MCF 10A (cell line): ENCODE measurements at regions not wholly inside any gene's neighbourhood (a gene's known extent, or its start where the extent isn't known, plus 50 kb on each side); places are given as distances from the start of the nearest gene placed in this dataset.

Experiments
- BruUV-seq: library from RNA; stranded (reverse); fragments of 400-500 nt; replicated peaks from 2 replicates; lab custom pipeline; 2021; lab: Mats Ljungman, UMichigan
- CTCF ChIA-PET: fragments of 300-600 bp; sonication (Branson Sonifier 250); formaldehyde crosslinking; extraction: SDS; loops from one replicate; lab custom pipeline; 2021; ENCODE audit warnings: antibody characterized with exemption, inconsistent platforms; lab: Yijun Ruan, JAX
- POLR2A ChIA-PET: fragments of 300-600, 350-650 bp; sonication (Branson Sonifier 250); formaldehyde crosslinking; extraction: SDS; loops from one replicate; lab custom pipeline; 2020; ENCODE audit warnings: antibody characterized with exemption, inconsistent platforms; lab: Yijun Ruan, JAX
- DNase-seq: peaks from one replicate; pipeline ENCODE4 v3.0.0-alpha.2; 2018; ENCODE audit not compliant: unreplicated experiment
- H3K27ac Mint-ChIP-seq: one replicate; pipeline ENCODE4 v1.8.0; 2022; ENCODE audit warnings: mild to moderate bottlenecking, low read depth, mixed read lengths; ENCODE audit not compliant: unreplicated experiment
- H3K27me3 Mint-ChIP-seq: one replicate; pipeline ENCODE4 v1.8.0; 2022; ENCODE audit warnings: mixed read lengths; ENCODE audit not compliant: insufficient read depth, unreplicated experiment
- H3K36me3 Mint-ChIP-seq: one replicate; pipeline ENCODE4 v1.8.0; 2022; ENCODE audit warnings: mild to moderate bottlenecking, moderate library complexity, mixed read lengths; ENCODE audit not compliant: insufficient read depth, unreplicated experiment
- H3K4me1 Mint-ChIP-seq: one replicate; pipeline ENCODE4 v1.8.0; 2022; ENCODE audit warnings: mixed read lengths; ENCODE audit not compliant: insufficient read depth, unreplicated experiment
- H3K4me3 Mint-ChIP-seq: one replicate; pipeline ENCODE4 v1.8.0; 2022; ENCODE audit warnings: mild to moderate bottlenecking, moderate library complexity, mixed read lengths; ENCODE audit not compliant: unreplicated experiment
- H3K9me3 Mint-ChIP-seq: one replicate; pipeline ENCODE4 v1.8.0; 2022; ENCODE audit warnings: mixed read lengths; ENCODE audit not compliant: unreplicated experiment
- intact Hi-C: fragments of 100-400 bp; cut with micrococcal nuclease; formaldehyde crosslinking; loops from 2 replicates; pipeline ENCODE4 v1.14.1; 2022
- TF ChIP-seq, protein P1 (sequence below): fragments of 200-600 bp; IDR thresholded peaks from one replicate; pipeline ENCODE4 v1.8.0; 2022; ENCODE audit warnings: antibody characterized with exemption, mild to moderate bottlenecking; ENCODE audit not compliant: unreplicated experiment

DNA sequence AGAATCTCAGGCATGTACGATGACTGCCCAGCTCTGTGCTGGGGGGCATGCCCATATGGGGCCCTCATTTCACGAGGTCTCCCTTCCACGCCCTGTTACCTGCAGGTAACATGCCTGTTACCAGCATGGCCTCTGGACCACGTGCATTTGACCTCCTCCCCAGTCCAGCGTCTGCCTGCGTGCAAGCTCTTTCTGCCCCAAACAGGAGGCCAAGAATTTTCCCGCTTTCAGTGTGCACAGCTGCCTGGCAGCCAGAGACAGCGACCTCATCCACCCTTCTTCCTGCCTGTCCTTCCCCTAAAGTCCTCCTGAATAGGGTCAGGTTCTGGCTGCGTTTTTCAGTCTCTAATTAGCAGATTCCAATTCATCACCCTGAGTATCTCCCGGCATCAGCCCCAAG is 306.5 kb upstream of the ZFHX3 start:
- H3K9me3 Mint-ChIP-seq = no peaks in the 10 kb centered on the region

DNA sequence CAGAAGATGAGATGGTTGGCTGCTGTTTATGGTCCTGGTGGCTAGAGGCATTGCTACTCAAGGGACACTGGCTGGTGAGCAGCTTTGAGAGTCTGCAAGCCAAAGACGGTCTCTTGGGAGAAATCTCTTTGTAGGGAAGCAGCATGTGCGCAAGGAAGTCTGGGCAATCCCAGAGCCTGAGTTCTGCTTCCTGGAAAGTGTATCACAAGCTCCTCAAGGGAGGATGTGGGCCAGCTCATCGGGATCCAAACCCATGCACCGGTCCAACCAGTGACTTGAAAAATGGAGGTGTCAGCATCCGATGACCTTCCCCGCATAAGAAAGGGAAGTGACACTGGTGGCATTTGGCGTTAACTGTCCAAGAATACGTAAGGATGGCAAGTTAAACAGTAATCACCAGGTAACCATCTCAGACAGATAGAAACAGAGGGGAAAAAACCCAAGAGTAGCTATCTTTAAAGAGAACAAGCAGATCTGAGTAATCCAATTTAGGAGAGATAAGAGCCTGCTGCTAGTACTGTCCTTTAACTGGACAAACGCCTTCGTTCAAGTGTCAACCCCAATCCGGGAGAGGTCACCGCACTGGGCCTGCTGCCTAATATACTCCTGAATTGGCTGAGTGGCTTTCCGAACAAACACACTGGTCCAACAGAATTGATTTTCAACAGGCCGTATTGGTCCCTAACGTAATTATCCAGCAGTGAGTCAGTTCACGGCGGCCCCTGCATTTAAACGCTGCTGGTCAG is 303.0 kb upstream of the ZFHX3 start:
- ChIA-PET CTCF (no interaction called here), POLR2A (no interaction called here)
- DNase-seq = no peak
- intact Hi-C loops = no loop called here
- BruUV-seq = no TSS peak
- TF ChIP-seq, protein P1, sequence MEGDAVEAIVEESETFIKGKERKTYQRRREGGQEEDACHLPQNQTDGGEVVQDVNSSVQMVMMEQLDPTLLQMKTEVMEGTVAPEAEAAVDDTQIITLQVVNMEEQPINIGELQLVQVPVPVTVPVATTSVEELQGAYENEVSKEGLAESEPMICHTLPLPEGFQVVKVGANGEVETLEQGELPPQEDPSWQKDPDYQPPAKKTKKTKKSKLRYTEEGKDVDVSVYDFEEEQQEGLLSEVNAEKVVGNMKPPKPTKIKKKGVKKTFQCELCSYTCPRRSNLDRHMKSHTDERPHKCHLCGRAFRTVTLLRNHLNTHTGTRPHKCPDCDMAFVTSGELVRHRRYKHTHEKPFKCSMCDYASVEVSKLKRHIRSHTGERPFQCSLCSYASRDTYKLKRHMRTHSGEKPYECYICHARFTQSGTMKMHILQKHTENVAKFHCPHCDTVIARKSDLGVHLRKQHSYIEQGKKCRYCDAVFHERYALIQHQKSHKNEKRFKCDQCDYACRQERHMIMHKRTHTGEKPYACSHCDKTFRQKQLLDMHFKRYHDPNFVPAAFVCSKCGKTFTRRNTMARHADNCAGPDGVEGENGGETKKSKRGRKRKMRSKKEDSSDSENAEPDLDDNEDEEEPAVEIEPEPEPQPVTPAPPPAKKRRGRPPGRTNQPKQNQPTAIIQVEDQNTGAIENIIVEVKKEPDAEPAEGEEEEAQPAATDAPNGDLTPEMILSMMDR = no peak
- no peak overlapping the region for H3K27ac Mint-ChIP-seq
- no peaks in the 10 kb centered on the region for H3K9me3 Mint-ChIP-seq
- H3K27me3 Mint-ChIP-seq = peaks cover 97% of the 10 kb centered on the region
- no peaks in the 10 kb centered on the region for H3K36me3 Mint-ChIP-seq
- no peaks in the 10 kb centered on the region for H3K4me1 Mint-ChIP-seq
- no peak overlapping the region for H3K4me3 Mint-ChIP-seq

More for the DNA sequence above, 306.5 kb upstream of the ZFHX3 start:
- intact Hi-C loops = no loop called here
- Mint-ChIP-seq H3K36me3 (no peaks in the 10 kb centered on the region), H3K27ac (no peak overlapping the region), H3K27me3 (peaks cover 84% of the 10 kb centered on the region), H3K4me1 (no peaks in the 10 kb centered on the region), H3K4me3 (no peak overlapping the region)
- ChIA-PET POLR2A (no interaction called here), CTCF (interaction anchor here (0.9 kb wide), 1 partner anchor 17 kb away, joined by 3 read pairs; no protein-coding TSS in a partner anchor)
- no peak for DNase-seq
- no TSS peak for BruUV-seq
- TF ChIP-seq, protein P1 = no peak

DNA sequence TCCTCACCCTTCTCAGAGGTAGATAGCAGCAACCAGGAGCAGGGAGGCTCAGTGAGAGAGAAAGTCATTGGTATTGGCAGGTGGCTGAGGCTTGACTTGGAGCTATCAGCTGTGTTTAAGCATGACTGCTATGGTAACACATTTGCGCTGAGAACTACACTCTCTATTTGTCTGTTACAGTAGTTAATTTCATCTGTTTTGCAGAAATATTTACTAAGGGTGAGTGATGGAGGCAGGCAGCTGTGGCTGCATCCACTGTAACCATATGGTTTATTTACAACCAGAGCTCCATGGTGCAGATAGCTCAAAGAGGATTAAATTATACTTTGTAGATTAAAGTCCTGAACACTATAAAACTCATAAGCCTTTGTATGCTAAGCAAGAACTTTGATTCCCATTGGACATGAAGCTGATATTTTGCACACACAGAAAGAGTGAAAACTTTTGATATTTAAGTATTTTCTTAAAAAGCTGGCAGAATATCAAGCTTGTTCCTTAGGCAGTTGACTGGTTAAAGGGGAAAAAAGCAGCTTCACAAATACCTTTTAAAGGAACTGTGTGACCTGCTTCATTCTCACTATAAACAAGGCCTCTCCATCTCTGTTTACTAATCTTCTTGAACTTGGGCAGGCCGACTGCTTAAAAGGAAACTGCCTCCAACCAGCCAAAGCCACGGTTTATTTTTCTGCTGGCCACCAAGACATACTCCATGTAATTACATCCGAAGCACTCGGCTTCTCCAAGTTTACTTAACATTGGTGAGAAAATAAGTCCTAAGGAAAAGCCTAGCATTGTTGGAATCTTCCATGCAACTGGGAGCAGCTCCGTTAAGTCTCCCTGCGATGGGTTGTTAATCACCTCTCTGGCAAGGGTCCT is 299.8 kb upstream of the ZFHX3 start:
- ChIA-PET CTCF (no interaction called here), POLR2A (no interaction called here)
- Mint-ChIP-seq H3K36me3 (no peaks in the 10 kb centered on the region), H3K27me3 (peaks cover 72% of the 10 kb centered on the region), H3K27ac (no peak overlapping the region), H3K4me1 (no peaks in the 10 kb centered on the region), H3K9me3 (no peaks in the 10 kb centered on the region), H3K4me3 (no peak overlapping the region)
- intact Hi-C loops = no loop called here
- TF ChIP-seq, protein P1 = no peak
- BruUV-seq = no TSS peak
- DNase-seq = no peak

DNA sequence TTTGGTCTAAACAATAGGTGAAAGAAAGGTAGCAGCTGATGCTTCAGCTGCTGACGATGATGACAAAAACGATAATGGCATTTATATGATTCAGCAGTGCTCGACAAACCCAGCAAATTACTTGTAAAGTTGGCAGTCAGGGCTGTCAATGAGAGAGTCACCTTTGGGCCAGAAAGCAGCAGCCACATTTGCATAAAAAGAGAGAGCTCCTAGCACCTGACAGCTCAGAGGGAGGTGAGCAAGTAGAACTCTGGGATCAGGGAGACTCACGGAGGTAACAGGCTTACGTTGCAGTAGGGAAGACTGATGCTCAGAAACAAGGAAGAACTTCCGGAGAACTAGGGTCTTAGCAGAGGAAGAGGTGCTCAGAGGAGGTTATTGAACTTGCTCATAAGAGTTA is 291.9 kb upstream of the ZFHX3 start:
- DNase-seq = no peak
- intact Hi-C loops = no loop called here
- Mint-ChIP-seq H3K27ac (no peak overlapping the region), H3K9me3 (no peaks in the 10 kb centered on the region), H3K4me1 (no peaks in the 10 kb centered on the region), H3K27me3 (peaks cover 21% of the 10 kb centered on the region), H3K36me3 (no peaks in the 10 kb centered on the region), H3K4me3 (no peak overlapping the region)
- BruUV-seq = no TSS peak
- TF ChIP-seq, protein P1 = no peak
- ChIA-PET CTCF (interaction anchor here (0.7 kb wide), 1 partner anchor 613 kb away, joined by 4 read pairs; no protein-coding TSS in a partner anchor), POLR2A (no interaction called here)
